GM12865 (cell line): ENCODE measurements at regions not wholly inside any gene's neighbourhood (a gene's known extent, or its start where the extent isn't known, plus 50 kb on each side); places are given as distances from the start of the nearest gene placed in this dataset.
"Not testable (repeated sequence)": the region's sequence is repeated elsewhere in the genome, so short reads cannot be mapped to it uniquely, and the experiment has no call there.

Experiments
- DNase-seq: peaks from one replicate; pipeline ENCODE4 v3.0.0; 2010; ENCODE audit warnings: low read depth
- H3K4me3 ChIP-seq: 2 replicates; pipeline ENCODE4 v1.5.1; 2011; ENCODE audit warnings: mild to moderate bottlenecking, low read depth, low read length, control low read depth
- TF ChIP-seq, protein P1 (sequence below): IDR thresholded peaks from 2 replicates; pipeline ENCODE4 v1.5.1; 2011; ENCODE audit warnings: low read length, control low read depth, low read depth, inconsistent platforms; ENCODE audit not compliant: insufficient read depth; ENCODE audit errors: missing control alignments

- TF ChIP-seq, protein P1, sequence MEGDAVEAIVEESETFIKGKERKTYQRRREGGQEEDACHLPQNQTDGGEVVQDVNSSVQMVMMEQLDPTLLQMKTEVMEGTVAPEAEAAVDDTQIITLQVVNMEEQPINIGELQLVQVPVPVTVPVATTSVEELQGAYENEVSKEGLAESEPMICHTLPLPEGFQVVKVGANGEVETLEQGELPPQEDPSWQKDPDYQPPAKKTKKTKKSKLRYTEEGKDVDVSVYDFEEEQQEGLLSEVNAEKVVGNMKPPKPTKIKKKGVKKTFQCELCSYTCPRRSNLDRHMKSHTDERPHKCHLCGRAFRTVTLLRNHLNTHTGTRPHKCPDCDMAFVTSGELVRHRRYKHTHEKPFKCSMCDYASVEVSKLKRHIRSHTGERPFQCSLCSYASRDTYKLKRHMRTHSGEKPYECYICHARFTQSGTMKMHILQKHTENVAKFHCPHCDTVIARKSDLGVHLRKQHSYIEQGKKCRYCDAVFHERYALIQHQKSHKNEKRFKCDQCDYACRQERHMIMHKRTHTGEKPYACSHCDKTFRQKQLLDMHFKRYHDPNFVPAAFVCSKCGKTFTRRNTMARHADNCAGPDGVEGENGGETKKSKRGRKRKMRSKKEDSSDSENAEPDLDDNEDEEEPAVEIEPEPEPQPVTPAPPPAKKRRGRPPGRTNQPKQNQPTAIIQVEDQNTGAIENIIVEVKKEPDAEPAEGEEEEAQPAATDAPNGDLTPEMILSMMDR = no peak
- H3K4me3 ChIP-seq = no peak overlapping the region
- no peak for DNase-seq
Observed at GRCh38 chr1:186255266-186255665, 119.8 kb downstream of the TPR start.

GRCh38 chr1:186250529-186250928 is 124.5 kb downstream of the TPR start:
- TF ChIP-seq, protein P1 = no peak
- DNase-seq = no peak
- no peak overlapping the region for H3K4me3 ChIP-seq

DNA sequence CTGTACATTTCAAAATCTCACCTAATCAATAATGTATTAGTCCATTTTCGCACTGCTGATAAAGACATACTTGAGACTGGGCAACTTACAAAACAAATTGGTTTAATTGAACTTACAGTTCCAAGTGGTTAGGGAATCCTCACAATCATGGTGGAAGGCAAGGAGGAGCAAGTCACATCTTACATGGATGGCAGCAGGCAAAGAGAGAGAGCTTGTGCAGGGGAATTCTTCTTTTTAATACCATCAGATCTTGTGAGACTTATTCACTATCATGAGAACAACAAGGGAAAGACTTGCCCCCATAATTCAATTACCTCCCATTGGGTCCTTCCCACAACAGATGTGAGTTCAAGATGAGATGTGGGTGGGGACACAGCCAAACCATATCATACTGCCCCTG is 126.4 kb downstream of the TPR start:
- DNase-seq, H3K4me3 ChIP-seq: not testable (repeated sequence)

DNA sequence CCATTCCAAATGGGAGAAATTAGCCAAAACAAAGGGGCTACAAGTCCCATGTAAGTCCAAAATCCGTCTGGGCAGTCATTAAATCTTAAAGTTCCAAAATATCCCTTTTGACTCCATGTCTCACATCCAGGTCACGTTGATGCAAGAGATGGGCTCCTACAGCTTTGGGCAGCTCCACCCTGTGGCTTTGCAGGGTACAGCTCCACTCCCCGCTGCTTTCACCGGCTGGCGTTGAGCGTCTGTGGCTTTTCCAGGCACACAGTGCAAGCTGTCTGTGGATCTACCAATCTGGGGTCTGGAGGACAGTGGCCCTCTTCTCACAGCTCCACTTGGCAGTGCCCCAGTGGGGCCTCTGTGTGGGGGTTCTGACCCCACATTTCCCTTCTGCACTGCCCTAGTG is 130.2 kb downstream of the TPR start:
- no peak overlapping the region for H3K4me3 ChIP-seq
- TF ChIP-seq, protein P1 = peak; percentile 28
- no peak for DNase-seq
